Mesendoderm (in vitro differentiated cells): ENCODE measurements at regions not wholly inside any gene's neighbourhood (a gene's known extent, or its start where the extent isn't known, plus 50 kb on each side); places are given as distances from the start of the nearest gene placed in this dataset.

Experiments
- DNase-seq: peaks from one replicate; pipeline ENCODE4 v3.0.0; 2013
- H2AK5ac ChIP-seq: 2 replicates; pipeline ENCODE4 v1.6.1; 2013; ENCODE audit warnings: low read length, inconsistent platforms
- H2BK120ac ChIP-seq: 2 replicates; pipeline ENCODE4 v1.6.1; 2013; ENCODE audit warnings: low read depth, mild to moderate bottlenecking, low read length, moderate library complexity, mixed read lengths
- H2BK15ac ChIP-seq: replicated peaks from 2 replicates; pipeline ENCODE4 v1.6.1; 2013; ENCODE audit warnings: low read depth, mild to moderate bottlenecking, moderate library complexity
- H2BK5ac ChIP-seq: 2 replicates; pipeline ENCODE4 v1.6.1; 2013; ENCODE audit warnings: low read length, inconsistent platforms
- H3K18ac ChIP-seq: 2 replicates; pipeline ENCODE4 v1.6.1; 2013; ENCODE audit warnings: mild to moderate bottlenecking, low read length, mixed read lengths
- H3K23ac ChIP-seq: one replicate; pipeline ENCODE4 v1.6.1; 2013; ENCODE audit warnings: low read length
- H3K27ac ChIP-seq: 2 replicates; pipeline ENCODE4 v1.5.1; 2013; ENCODE audit warnings: low read depth, mild to moderate bottlenecking, inconsistent platforms, low read length, moderate library complexity
- H3K27me3 ChIP-seq: 2 replicates; pipeline ENCODE4 v1.6.1; 2013; ENCODE audit warnings: low read length, control low read depth, mild to moderate bottlenecking, inconsistent platforms; ENCODE audit not compliant: insufficient read depth, poor library complexity
- H3K36me3 ChIP-seq: 2 replicates; pipeline ENCODE4 v1.6.1; 2013; ENCODE audit warnings: low read length, inconsistent platforms; ENCODE audit not compliant: control insufficient read depth, insufficient read depth
- H3K4ac ChIP-seq: one replicate; pipeline ENCODE4 v1.6.1; 2013; ENCODE audit warnings: low read depth, mild to moderate bottlenecking, low read length, moderate library complexity
- H3K4me1 ChIP-seq: 2 replicates; pipeline ENCODE4 v1.6.1; 2013; ENCODE audit warnings: low read depth, low read length, inconsistent platforms; ENCODE audit not compliant: control insufficient read depth
- H3K4me2 ChIP-seq: 2 replicates; pipeline ENCODE4 v1.6.1; 2013; ENCODE audit warnings: low read length
- H3K4me3 ChIP-seq: 2 replicates; pipeline ENCODE4 v1.5.1; 2013; ENCODE audit warnings: mild to moderate bottlenecking, low read length
- H3K56ac ChIP-seq: one replicate; pipeline ENCODE4 v1.6.1; 2013; ENCODE audit warnings: low read length
- H3K79me1 ChIP-seq: 2 replicates; pipeline ENCODE4 v1.6.1; 2013; ENCODE audit warnings: low read length, inconsistent platforms
- H3K79me2 ChIP-seq: 2 replicates; pipeline ENCODE4 v1.6.1; 2013; ENCODE audit warnings: mild to moderate bottlenecking, low read length; ENCODE audit not compliant: control insufficient read depth, insufficient read depth
- H3K9ac ChIP-seq: 2 replicates; pipeline ENCODE4 v1.6.1; 2013; ENCODE audit warnings: low read length, inconsistent platforms
- H4K5ac ChIP-seq: one replicate; pipeline ENCODE4 v1.6.1; 2013; ENCODE audit warnings: low read length
- H4K8ac ChIP-seq: one replicate; pipeline ENCODE4 v1.6.1; 2013; ENCODE audit warnings: low read depth, mild to moderate bottlenecking, control low read depth, low read length, moderate library complexity
- WGBS: extraction: QIAGEN DNeasy Blood & Tissue Kit; methylation state at CpG from one replicate; pipeline ENCODE4 v1.1.7; 2013; ENCODE audit warnings: low lambda C conversion rate, missing lambda C conversion rate; ENCODE audit not compliant: insufficient coverage; ENCODE audit errors: extremely low coverage; 5-methylcytosine and 5-hydroxymethylcytosine counted together

- no peak overlapping the region for H3K4me2 ChIP-seq
- H3K56ac ChIP-seq, result no peak overlapping the region
- no peak overlapping the region for H2AK5ac ChIP-seq
Measured at GRCh38 chr17:71941920-71942319, 178.9 kb upstream of the SOX9 start.

GRCh38 chr17:71942626-71943025, 178.2 kb upstream of the SOX9 start:
- Histone ChIP-seq H3K18ac (no peak overlapping the region), H3K4ac (no peak overlapping the region), H2BK5ac (no peak overlapping the region), H4K5ac (no peak overlapping the region), H3K36me3 (no peaks in the 10 kb centered on the region), H3K79me1 (no peaks in the 10 kb centered on the region), H2BK15ac (no peak overlapping the region), H2AK5ac (no peak overlapping the region), H3K4me3 (no peak overlapping the region), H3K4me1 (no peaks in the 10 kb centered on the region), H3K56ac (no peak overlapping the region), H4K8ac (no peak overlapping the region), H2BK120ac (no peak overlapping the region), H3K9ac (no peak overlapping the region), H3K23ac (no peak overlapping the region), H3K27me3 (no peaks in the 10 kb centered on the region), H3K4me2 (no peak overlapping the region), H3K79me2 (no peaks in the 10 kb centered on the region), H3K27ac (no peak overlapping the region)
- WGBS, result no CpG with 5 or more reads among the region's 3 CpGs
- no peak for DNase-seq

More at GRCh38 chr17:71941920-71942319, 178.9 kb upstream of the SOX9 start:
- Histone ChIP-seq H3K79me1 (no peaks in the 10 kb centered on the region), H3K4me1 (no peaks in the 10 kb centered on the region), H2BK5ac (no peak overlapping the region), H2BK120ac (no peak overlapping the region), H3K18ac (no peak overlapping the region), H3K36me3 (no peaks in the 10 kb centered on the region), H2BK15ac (no peak overlapping the region), H3K23ac (no peak overlapping the region), H4K8ac (no peak overlapping the region), H3K4me3 (no peak overlapping the region), H3K79me2 (no peaks in the 10 kb centered on the region), H3K9ac (no peak overlapping the region), H4K5ac (no peak overlapping the region), H3K27ac (no peak overlapping the region), H3K27me3 (no peaks in the 10 kb centered on the region), H3K4ac (no peak overlapping the region)
- WGBS, result no CpG with 5 or more reads among the region's 2 CpGs
- DNase-seq, result no peak

GRCh38 chr17:71948703-71949422, 172.0 kb upstream of the SOX9 start:
- Histone ChIP-seq H3K18ac (no peak overlapping the region), H4K5ac (no peak overlapping the region), H3K79me1 (no peaks in the 10 kb centered on the region), H3K56ac (no peak overlapping the region), H3K4ac (no peak overlapping the region), H3K4me2 (no peak overlapping the region), H3K4me3 (no peak overlapping the region), H4K8ac (no peak overlapping the region), H2BK120ac (no peak overlapping the region), H2BK5ac (no peak overlapping the region), H2BK15ac (no peak overlapping the region), H3K4me1 (no peaks in the 10 kb centered on the region), H3K36me3 (no peaks in the 10 kb centered on the region), H3K27ac (no peak overlapping the region), H3K27me3 (no peaks in the 10 kb centered on the region), H3K9ac (no peak overlapping the region), H2AK5ac (no peak overlapping the region), H3K79me2 (no peaks in the 10 kb centered on the region), H3K23ac (no peak overlapping the region)
- DNase-seq, result peak; percentile 51
- WGBS, result no CpG with 5 or more reads among the region's 4 CpGs

- H3K27me3 ChIP-seq, result no peaks in the 10 kb centered on the region
- H2BK120ac ChIP-seq, result no peak overlapping the region
- H3K18ac ChIP-seq, result no peak overlapping the region
- H3K79me1 ChIP-seq, result no peaks in the 10 kb centered on the region
- no peak overlapping the region for H4K8ac ChIP-seq
- H3K27ac ChIP-seq, result no peak overlapping the region
- no peak overlapping the region for H2BK15ac ChIP-seq
- H3K36me3 ChIP-seq, result no peaks in the 10 kb centered on the region
- no peak overlapping the region for H4K5ac ChIP-seq
- DNase-seq, result no peak
- H2AK5ac ChIP-seq, result no peak overlapping the region
- H3K4me1 ChIP-seq, result no peaks in the 10 kb centered on the region
- no peak overlapping the region for H3K9ac ChIP-seq
- no peak overlapping the region for H3K56ac ChIP-seq
- H3K79me2 ChIP-seq, result no peaks in the 10 kb centered on the region
- H3K4me2 ChIP-seq, result no peak overlapping the region
- no peak overlapping the region for H3K4ac ChIP-seq
- no peak overlapping the region for H3K4me3 ChIP-seq
- H2BK5ac ChIP-seq, result no peak overlapping the region
- WGBS, result no CpG with 5 or more reads among the region's 2 CpGs
- no peak overlapping the region for H3K23ac ChIP-seq
Measured at GRCh38 chr17:71959154-71959553, 161.7 kb upstream of the SOX9 start.

- no peak overlapping the region for H3K4me3 ChIP-seq
- no peaks in the 10 kb centered on the region for H3K4me1 ChIP-seq
- no peak overlapping the region for H4K8ac ChIP-seq
- H4K5ac ChIP-seq, result no peak overlapping the region
- H3K79me2 ChIP-seq, result no peaks in the 10 kb centered on the region
- H3K23ac ChIP-seq, result no peak overlapping the region
- no peak overlapping the region for H3K4me2 ChIP-seq
- no peak overlapping the region for H2BK120ac ChIP-seq
- no peak overlapping the region for H3K27ac ChIP-seq
- no peak overlapping the region for H3K9ac ChIP-seq
- no peaks in the 10 kb centered on the region for H3K27me3 ChIP-seq
- no peak overlapping the region for H3K18ac ChIP-seq
- no peak overlapping the region for H3K56ac ChIP-seq
- no peak overlapping the region for H3K4ac ChIP-seq
- no peak overlapping the region for H2BK5ac ChIP-seq
- no peak for DNase-seq
- H2BK15ac ChIP-seq, result no peak overlapping the region
- H3K36me3 ChIP-seq, result no peaks in the 10 kb centered on the region
- no peaks in the 10 kb centered on the region for H3K79me1 ChIP-seq
- no peak overlapping the region for H2AK5ac ChIP-seq
Measured at GRCh38 chr17:71963351-71963750, 157.5 kb upstream of the SOX9 start.

GRCh38 chr17:71963791-71964190, 157.0 kb upstream of the SOX9 start:
- Histone ChIP-seq H4K5ac (no peak overlapping the region), H3K9ac (no peak overlapping the region), H2AK5ac (no peak overlapping the region), H3K27me3 (no peaks in the 10 kb centered on the region), H2BK5ac (no peak overlapping the region), H3K23ac (no peak overlapping the region), H2BK120ac (no peak overlapping the region), H3K4me2 (no peak overlapping the region), H3K79me1 (no peaks in the 10 kb centered on the region), H3K56ac (no peak overlapping the region), H3K36me3 (no peaks in the 10 kb centered on the region), H3K27ac (no peak overlapping the region), H3K79me2 (no peaks in the 10 kb centered on the region), H4K8ac (no peak overlapping the region), H3K4me1 (no peaks in the 10 kb centered on the region), H3K4me3 (no peak overlapping the region), H3K4ac (no peak overlapping the region), H2BK15ac (no peak overlapping the region), H3K18ac (no peak overlapping the region)
- WGBS, result no CpG with 5 or more reads among the region's 4 CpGs
- DNase-seq, result no peak
